NB4 (cell line): ENCODE measurements at regions not wholly inside any gene's neighbourhood (a gene's known extent, or its start where the extent isn't known, plus 50 kb on each side); places are given as distances from the start of the nearest gene placed in this dataset.

Experiments used
- DNase-seq: peaks from one replicate; pipeline ENCODE4 v3.0.0; 2010; ENCODE audit warnings: low read depth
- H3K4me3 ChIP-seq: one replicate; pipeline ENCODE4 v1.5.1; 2011; ENCODE audit warnings: mild to moderate bottlenecking, low read depth, low read length, moderate library complexity
- CTCF ChIP-seq: IDR thresholded peaks from one replicate; pipeline ENCODE4 v1.5.1; 2012; ENCODE audit warnings: low read depth, low read length
- MAX ChIP-seq: IDR thresholded peaks from 2 replicates; pipeline ENCODE4 v1.6.1; 2011; ENCODE audit warnings: low read depth, low read length
- MYC ChIP-seq: IDR thresholded peaks from 2 replicates; pipeline ENCODE4 v1.6.1; 2011; ENCODE audit warnings: low read depth, low read length
- POLR2A ChIP-seq: IDR thresholded peaks from 2 replicates; pipeline ENCODE4 v1.6.1; 2011; ENCODE audit warnings: mild to moderate bottlenecking; ENCODE audit not compliant: insufficient read length; ENCODE audit errors: extremely low read depth

GRCh38 chr5:118243068-118243467 is 745.3 kb downstream of the DTWD2 start:
- H3K4me3 ChIP-seq = no peak overlapping the region
- TF ChIP-seq MAX (no peak), MYC (no peak), CTCF (no peak), POLR2A (no peak)
- DNase-seq = no peak

GRCh38 chr5:118236108-118236849 is 752.1 kb downstream of the DTWD2 start:
- H3K4me3 ChIP-seq = no peak overlapping the region
- no peak for DNase-seq
- TF ChIP-seq MAX = no peak
- no peak for TF ChIP-seq POLR2A
- no peak for TF ChIP-seq CTCF
- no peak for TF ChIP-seq MYC

- no peak overlapping the region for H3K4me3 ChIP-seq
- TF ChIP-seq MYC (no peak), CTCF (no peak), MAX (no peak), POLR2A (no peak)
- no peak for DNase-seq
Measured at GRCh38 chr5:118233606-118234005, 754.7 kb downstream of the DTWD2 start.

- no peak overlapping the region for H3K4me3 ChIP-seq
- no peak for TF ChIP-seq MAX
Measured at GRCh38 chr5:118228489-118228888, 759.9 kb downstream of the DTWD2 start.

DNA sequence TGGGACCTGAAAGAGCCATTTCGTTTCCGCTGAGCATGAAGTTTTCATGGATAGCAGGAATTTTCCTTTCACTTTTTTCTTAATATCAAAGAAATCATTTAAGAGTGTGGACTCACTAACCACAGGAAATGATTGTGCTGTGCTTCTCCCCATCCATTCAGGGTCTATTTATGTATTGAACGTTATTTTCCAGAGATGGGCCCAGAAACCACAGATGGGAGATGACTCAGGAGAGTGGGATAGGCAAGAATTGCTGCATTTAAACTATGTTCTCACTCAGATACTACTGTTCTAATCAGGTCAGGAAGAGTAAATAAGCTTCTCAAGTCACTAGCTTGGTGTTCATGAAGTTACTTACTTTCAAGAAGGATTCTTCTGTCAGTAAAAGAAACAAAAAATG is 763.8 kb downstream of the DTWD2 start:
- no peak for TF ChIP-seq CTCF
- TF ChIP-seq MAX = no peak
- no peak for TF ChIP-seq POLR2A
- TF ChIP-seq MYC = no peak
- no peak for DNase-seq
- no peak overlapping the region for H3K4me3 ChIP-seq

More at GRCh38 chr5:118228489-118228888, 759.9 kb downstream of the DTWD2 start:
- DNase-seq = no peak

DNA sequence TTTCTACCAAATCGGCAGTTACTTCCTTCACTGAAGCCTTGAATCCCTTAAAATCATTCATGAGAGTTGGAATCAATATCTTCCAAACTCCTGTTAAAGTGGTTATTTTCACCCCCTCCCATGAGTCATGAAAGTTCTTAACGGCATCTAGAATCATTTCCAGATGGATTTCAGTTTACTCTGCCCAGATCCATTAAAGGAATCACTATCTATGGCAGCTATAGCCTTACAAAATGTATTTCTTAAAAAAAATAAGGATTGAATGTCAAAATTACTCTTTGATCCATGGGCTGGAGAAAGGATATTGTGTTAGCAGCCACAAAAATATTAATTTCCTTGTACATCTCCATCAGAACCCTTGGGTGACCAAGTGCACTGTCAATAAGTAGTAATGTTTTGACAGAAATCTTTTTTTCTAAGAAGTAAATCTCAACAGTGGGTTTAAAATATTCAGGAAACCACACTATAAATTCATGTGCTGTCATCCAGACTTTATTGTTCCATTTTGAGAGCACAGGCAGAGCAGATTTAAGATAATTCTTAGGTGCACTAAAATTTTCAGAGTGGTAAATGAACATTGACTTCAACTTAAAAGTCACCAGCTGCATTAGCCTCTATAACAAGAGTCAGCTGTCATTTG is 767.7 kb downstream of the DTWD2 start:
- TF ChIP-seq MAX = no peak
- TF ChIP-seq CTCF = no peak
- TF ChIP-seq POLR2A = no peak
- TF ChIP-seq MYC = no peak
- H3K4me3 ChIP-seq = no peak overlapping the region
- DNase-seq = no peak
